Stimulated activated CD4-positive, alpha-beta T cell treated with anti-CD3 and anti-CD28 coated beads, TNF-alpha, amount 100 ng/mL, for 48 hours (primary cell): ENCODE measurements at regions not wholly inside any gene's neighbourhood (a gene's known extent, or its start where the extent isn't known, plus 50 kb on each side); places are given as distances from the start of the nearest gene placed in this dataset.

ENCODE experiments used
- DNase-seq, 3 donors: peaks; one replicate each; pipeline ENCODE4 v3.0.0-alpha.2; 2020; ENCODE audit warnings: low read depth in 3 of 3

- no peak for DNase-seq
These were observed 59.5 kb upstream of the FUT8 start for GRCh38 chr14:65352964-65353530.

GRCh38 chr14:65354131-65354530 lies 58.4 kb upstream of the FUT8 start:
- no peak for DNase-seq

GRCh38 chr14:65354715-65355114 lies 57.8 kb upstream of the FUT8 start:
- DNase-seq = no peak

- DNase-seq = no peak
These were observed 56.1 kb upstream of the FUT8 start for GRCh38 chr14:65356327-65356836.

GRCh38 chr14:65357113-65357512 lies 55.4 kb upstream of the FUT8 start:
- DNase-seq = no peak

- DNase-seq = no peak
These were observed 54.8 kb upstream of the FUT8 start for GRCh38 chr14:65357689-65358088.

- DNase-seq = no peak
These were observed 53.0 kb upstream of the FUT8 start for GRCh38 chr14:65359503-65359902.

GRCh38 chr14:65360144-65360784 lies 52.3 kb upstream of the FUT8 start:
- DNase-seq = no peak

- DNase-seq = no peak
These were observed 50.6 kb upstream of the FUT8 start for GRCh38 chr14:65361920-65362319.
